DOHH2 (cell line): ENCODE measurements at regions not wholly inside any gene's neighbourhood (a gene's known extent, or its start where the extent isn't known, plus 50 kb on each side); places are given as distances from the start of the nearest gene placed in this dataset.

Source experiments
- CTCF ChIP-seq: fragments of 200-600 bp; sonication (generic); IDR thresholded peaks from one replicate; pipeline ENCODE4 v1.5.1; 2014; ENCODE audit warnings: antibody characterized with exemption, mild to moderate bottlenecking, low read depth, low read length; ENCODE audit not compliant: poor library complexity, severe bottlenecking
- EZH2phosphoT487 ChIP-seq: fragments of 200-600 bp; sonication (generic); IDR thresholded peaks from 2 replicates; pipeline ENCODE4 v1.6.1; 2017; ENCODE audit warnings: borderline replicate concordance, mild to moderate bottlenecking, antibody characterized with exemption, low read length, moderate library complexity, mixed read lengths

GRCh38 chr12:92597118-92597517 is 105.7 kb upstream of the PLEKHG7 start:
- TF ChIP-seq CTCF, result no peak
- no peak for TF ChIP-seq EZH2phosphoT487
